ENCODE measurements at regions not wholly inside any gene's neighbourhood (a gene's known extent, or its start where the extent isn't known, plus 50 kb on each side); places are given as distances from the start of the nearest gene placed in this dataset.

DNA sequence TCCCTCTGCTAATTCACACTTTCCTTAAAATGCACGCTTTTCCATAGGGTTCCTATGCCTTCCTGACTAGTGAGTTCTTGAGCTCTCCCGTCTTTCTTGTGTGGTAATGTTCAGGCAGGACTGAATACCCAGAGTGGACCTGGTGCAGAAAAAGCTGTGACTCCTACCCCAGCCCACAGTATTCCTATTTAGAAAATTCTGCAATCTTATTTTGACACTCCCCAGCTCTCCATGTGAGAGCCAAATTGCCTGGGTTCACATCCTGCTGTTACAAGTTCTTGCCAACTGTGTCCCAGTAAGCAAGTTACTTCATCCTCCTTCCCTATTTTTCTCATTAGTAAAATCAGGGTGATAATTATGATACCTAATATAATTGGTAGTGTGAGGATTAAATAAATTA lies 290.8 kb upstream of the SLCO3A1 start:
- DNase-seq: no peak

DNA sequence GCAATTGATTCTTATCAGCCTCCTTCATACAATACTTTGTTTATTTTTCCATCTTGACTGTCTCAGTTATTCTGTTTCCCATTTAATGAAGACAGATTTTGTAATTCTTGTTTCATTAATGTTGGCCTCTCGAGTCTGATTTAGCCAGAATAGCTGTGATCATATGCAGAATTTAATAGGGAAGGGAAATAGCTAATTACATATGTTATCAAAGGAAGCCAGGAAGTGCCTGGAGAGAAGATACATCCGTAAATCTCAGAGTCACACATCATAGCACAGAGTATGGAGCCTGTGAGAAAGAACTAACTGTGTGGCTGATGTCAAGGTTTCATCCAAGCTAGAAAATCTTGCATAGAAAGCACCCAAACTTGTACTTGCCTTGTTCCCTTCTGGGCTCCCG lies 288.9 kb upstream of the SLCO3A1 start:
- DNase-seq: no peak

DNA sequence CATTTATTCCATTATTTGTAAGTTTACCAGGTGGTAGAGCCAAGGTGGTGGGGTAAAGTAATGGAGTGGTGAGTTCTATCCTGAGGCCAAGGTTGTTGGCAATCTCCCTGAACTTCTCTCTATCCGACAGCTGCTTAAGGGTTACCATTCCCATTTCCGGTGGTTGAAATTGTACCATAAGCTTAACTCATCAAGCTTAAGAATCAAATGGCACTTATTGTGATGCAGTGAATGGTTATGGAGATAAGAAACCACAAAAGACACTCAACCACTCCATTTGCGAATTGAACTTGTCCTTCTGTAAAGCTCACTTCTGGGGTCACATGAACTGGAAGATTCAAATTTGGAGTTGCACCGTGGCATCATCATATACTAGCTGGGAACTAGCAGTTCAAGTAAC lies 287.4 kb upstream of the SLCO3A1 start:
- DNase-seq: no peak

DNA sequence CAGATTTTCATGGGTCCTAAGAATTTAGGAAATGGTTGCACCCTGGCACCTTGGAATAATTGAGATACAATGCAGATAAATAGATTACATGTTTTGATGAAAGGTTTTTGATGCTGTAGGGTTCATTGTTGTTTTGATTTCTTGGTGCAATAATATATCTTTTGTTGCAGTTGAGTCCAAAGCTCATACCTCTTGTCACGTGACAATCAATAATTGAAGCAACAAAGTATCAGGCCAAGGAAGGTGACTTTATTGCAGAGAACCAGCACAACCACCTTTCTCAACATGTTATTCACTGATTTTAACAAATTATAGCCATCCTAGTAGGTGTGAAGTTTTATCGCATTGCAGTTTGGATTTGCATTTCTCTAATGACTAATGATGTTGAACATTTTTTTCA lies 285.5 kb upstream of the SLCO3A1 start:
- no peak for DNase-seq

DNA sequence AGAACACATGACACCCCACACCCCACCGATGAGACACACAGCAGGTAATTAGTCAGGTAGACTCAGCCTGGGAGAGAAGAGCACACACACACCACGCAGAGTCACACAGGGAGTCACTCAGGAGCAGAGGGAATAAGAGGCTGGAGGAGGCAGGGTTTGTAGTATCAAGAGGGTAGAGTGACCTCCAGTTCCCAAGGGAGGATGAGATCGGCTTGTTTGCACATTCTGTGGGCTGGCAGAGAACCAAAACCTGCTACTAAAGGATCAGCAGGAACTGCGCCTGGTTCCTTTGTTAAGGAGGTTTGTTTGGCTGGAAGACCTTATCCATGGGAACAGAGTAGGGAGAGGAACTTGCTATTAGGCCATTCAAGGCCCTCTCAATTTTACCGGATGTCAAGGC lies 281.4 kb upstream of the SLCO3A1 start:
- DNase-seq: no peak

DNA sequence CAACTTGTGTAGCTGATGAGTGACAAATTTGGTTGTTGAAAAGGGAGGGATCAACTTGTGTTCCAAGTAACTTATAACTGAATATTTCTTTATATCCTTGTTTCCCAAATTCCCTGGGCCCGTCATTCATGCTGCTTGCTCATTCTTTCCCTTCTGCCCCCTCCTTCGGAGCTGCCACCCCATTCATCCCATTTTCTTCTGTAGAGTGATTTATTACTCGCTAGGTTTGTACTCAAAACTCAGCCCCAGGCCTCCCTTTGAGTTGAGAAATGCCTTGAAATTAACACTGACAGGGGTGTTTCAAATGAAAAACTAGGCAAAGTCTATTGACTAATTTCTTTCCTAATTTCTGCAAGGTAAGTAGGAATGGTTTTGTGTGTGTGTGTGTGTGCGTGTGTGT lies 277.4 kb upstream of the SLCO3A1 start:
- DNase-seq: no peak

DNA sequence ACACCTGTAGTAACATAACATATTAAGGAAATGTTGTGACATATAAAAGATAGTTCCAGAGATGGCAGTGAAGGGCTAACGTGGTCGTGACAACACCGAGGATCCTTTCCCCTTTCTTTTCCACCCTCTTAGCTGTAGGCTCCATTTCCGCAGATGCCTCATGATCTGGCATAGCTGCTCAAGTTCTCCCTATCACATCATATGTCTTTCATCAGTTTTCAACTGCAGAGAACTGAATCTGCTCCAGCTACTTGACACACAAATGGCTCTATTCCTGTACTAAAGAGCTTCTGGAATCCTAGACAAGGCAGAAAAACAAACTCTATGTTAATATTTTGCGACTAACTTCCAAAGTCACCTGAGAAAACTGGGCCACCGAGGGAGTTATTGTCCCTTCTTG lies 275.0 kb upstream of the SLCO3A1 start:
- no peak for DNase-seq

DNA sequence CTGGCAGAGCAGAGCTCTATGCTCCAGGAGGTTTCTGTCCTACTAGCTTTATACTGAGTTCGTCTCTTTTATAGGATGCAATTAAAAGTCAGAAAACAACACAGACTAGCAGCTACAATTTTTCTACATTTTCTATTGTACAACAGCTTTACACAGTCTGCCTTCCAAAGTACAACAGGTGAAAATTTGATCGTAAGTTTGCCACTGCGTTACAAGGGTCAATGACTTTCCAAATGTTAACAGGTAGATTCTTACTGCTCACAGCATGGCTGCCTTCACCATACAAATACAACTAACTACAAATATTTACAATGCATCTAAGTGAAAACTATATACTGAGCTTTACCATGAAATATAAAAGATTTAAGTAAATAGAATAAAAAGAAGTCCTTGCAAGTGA lies 268.6 kb upstream of the SLCO3A1 start:
- DNase-seq: no peak

DNA sequence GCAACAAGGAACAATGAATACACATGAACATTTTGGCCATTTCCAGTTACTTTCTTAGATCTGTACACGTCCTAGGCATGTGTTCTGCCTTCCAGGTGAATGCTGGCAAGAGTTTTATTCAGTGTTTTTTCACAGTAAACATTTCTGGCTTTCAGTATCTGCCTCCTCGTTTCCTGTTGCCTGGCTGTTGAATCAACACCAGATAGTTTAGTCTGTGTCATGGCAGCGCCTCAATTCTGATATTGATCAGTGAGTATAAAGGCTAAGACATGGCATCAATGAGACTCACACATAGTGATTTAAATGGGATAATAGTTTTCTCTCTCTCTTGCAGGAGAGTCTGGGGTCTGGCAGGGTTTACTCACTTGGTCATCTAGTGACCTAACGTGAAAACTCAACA lies 266.9 kb upstream of the SLCO3A1 start:
- no peak for DNase-seq

DNA sequence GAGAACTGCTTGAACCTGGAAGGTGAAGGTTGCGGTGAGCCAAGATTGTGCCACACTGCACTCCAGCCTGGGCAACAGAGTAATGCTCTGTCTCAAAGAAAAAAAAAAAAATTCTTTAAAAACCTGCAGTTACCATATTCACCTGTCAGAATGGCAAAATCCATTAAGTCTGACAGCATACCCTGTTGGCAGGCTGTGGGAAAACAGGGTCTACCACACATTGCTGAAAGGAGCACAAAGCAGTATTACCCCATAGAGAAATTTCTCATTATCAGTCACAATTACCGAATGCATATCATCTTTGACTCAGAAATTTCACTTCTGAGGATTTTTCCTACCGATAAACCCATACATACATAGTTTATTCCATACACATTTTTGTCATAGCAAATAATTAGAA lies 264.1 kb upstream of the SLCO3A1 start:
- DNase-seq: no peak

DNA sequence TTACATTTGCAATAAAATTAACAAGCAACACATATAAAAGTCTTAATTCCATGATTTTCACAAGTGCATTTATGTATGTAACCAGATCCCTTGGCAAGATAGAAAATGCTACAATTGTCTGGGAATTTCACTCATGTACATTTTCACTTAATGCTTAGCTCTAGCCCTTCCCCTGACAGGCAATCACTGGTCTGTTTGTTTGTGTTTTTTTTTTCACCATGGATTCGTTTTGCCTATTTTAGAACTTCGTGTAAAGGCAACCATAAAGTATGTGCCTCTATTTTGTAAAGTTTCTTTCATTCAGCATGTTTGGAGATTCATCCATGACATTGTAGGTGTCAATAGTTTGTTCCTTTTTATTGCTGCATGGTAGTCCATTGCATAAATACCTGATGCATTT lies 260.9 kb upstream of the SLCO3A1 start:
- no peak for DNase-seq

DNA sequence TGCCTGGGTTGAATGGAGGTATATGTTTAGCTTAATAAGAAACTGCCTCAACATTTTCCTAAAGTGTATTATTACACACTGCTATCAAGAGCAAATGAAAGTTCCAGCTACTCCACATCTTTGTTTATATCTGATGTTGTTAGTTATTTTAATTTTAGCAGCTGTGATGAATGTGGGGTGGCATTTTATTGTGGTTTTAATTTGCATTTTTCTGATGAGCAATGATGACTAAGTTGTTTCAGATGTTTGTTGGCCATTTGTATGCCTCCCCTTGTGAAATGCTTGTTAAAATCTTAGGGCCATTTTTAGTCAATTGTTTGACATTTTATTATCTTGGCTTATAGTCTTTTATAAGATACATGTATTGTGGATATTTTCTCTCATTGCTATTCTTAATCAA lies 260.4 kb upstream of the SLCO3A1 start:
- DNase-seq: no peak

DNA sequence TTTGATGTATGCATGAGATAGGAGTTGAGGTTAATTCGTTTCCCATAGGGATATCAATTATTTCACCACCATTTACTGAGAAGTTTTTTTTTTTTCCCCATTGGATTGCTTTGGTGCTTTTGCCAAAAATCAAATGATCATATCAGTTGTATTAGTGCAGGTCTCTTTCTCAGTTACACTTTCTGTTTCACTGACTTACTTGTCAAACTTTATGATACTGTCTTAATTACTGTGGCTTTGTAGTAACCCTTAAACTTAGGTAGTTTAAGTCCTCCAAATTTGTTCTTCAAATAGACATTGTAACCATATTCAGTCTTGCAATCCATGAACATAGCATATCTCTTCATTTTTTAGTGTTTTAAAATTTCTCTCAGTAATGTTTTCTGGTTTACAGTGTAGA lies 259.9 kb upstream of the SLCO3A1 start:
- DNase-seq: no peak

DNA sequence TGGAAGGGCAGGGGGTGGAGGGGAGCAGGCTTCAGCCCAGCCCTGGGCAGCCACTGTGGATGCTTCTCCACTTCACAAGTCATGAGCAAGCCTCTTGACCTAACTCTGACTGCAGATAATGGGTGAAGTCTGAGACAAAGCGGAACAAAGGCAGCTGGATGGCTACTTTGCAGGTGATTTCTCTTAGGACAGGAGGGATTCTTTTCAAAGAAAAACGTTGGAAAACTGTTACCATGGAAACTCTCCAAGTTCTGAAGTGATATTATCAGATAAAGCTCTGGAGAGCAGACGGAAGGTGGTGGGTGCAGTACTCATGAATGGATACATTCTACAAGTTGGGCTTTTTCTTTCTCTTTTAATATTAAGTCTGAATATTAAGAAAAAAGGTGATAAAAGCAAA lies 254.2 kb upstream of the SLCO3A1 start:
- DNase-seq: no peak

DNA sequence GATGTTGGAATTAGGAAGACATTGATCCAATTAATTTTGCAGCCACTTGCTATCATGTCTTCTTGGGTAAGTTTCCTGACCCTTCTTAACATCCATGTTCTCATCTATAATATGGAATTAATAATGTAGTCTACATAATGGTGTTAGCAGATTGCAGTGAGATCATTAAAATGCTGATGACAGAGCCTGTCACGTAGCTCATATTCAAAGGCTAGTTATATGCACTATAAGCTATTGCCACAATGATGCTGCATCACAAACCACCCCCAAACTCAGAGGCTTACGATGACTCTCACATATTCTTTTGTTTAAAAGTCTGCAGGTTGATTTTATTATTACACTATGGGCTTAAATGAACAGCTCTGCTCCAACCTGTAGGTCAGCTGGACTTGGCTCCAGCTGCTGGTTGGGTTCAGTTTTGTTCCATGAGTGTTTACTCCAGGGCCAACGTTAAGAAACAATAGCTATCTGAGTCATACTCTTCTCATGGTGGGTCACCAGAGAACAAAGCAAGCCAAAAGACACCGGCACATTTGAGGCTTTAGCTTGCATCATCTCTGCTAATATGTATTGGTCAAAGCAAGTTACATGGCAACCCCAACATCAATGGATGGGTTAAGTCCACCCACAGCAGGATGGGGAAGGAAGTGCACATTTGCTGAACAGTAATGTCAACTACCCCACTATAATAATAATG lies 250.0 kb upstream of the SLCO3A1 start:
- DNase-seq: no peak

DNA sequence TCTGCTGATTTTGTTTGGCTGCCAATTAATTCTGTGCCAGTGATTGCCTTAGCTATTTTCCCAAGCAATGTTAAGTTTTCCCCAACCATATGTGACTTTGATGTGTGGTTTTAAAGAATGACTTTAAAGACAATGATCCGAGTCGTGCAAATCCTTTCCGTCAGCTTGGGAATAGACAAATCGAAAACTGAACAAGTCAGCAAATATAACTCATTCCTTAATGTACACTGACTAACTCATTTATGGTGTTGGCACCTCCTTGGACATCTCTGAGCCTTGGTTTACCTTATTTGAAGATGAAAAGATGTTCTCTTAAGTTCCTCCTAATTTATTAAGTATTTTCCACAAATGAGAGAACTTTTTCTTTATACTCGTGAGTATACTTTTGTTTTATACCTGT lies 249.4 kb upstream of the SLCO3A1 start:
- no peak for DNase-seq

DNA sequence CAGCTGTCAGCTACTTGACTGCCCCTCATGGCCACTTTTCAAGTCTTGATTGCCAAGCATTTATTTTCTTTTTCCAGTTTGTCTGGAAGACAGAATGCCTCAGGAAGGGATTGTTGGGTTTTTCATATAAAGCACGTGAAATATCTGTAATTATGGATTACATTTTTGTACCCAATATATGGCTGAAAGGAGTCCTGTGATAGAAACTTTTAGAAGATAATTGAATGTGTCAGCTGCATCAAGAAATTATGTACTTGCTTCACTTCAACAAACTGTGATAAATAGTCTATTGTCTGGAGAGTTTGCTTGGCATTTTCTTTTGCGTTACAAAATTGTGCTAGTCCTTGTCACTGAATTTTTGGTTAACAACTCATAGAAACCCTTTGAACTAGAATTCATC lies 247.9 kb upstream of the SLCO3A1 start:
- DNase-seq: no peak

DNA sequence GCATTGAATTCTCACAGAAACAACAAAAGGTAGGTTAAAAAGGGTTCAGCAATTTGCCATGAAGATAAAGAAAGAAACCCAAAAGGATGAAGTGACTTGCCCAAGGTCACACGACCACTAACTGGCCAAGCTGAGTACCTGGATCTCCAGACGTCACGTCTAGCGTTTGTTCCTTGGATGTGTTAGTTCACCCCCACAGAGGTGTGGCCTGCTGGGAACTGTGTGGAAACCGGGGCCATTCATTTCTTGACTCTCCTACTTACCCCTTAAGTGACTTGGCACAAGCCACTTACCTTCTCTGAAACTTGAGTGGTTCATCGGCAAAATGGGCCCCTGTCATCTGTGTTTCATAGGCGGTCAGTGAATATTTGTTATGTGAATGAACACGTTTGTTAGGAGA lies 244.3 kb upstream of the SLCO3A1 start:
- no peak for DNase-seq

DNA sequence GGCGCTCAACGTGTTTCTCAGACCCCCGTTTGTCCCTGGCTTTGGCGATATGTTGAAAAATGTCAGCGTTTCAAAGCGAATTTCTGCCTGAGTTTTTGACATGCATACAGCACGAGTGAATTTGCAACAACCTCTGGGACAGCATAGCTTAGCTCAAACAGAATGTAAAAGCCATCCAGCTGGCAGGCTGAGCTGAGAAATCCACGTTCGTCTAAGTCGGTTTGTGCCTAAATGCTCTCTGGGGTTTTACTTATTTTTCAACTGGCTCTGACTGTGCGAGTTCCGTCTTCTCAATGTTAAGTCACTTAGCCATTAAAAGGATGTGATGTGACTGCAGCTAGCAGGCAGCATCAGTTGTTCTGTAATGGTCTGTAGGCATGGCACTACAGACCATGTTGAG lies 243.5 kb upstream of the SLCO3A1 start:
- no peak for DNase-seq

DNA sequence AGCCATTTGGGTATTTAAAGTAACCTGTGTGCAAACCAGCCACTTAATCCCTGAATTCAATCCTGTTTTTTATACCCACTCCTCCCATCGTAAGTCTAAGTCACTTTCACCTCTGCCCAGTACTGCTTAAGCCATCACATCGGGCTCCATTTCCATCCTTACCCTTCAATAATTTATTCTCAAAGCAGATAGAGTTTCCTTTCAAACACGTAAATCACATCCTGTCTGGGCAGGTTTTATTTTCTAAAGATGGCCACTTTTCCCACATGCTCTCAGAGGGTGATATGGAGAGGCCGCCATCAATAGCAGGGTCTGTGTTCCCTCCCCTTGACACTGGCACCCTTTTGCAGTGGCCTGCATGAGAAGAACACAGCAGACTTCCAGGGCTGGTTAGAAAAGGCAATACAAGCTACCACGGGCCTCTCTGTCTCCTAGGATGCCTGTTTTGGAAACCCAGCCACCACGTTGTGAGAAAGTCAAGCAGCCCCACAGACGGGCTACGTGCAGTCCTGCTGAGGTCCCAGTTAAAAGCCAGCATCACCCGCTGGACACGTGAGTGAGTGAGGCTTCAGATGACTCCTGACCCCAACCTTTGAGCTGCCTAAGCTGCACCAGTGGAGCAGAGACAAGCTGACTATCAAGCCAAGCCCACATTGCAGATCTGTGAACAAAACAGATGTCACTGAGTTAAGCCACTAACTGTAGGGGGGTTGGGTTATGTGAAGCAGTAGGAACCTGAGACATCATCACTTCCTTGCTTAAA lies 241.8 kb upstream of the SLCO3A1 start:
- DNase-seq: no peak

DNA sequence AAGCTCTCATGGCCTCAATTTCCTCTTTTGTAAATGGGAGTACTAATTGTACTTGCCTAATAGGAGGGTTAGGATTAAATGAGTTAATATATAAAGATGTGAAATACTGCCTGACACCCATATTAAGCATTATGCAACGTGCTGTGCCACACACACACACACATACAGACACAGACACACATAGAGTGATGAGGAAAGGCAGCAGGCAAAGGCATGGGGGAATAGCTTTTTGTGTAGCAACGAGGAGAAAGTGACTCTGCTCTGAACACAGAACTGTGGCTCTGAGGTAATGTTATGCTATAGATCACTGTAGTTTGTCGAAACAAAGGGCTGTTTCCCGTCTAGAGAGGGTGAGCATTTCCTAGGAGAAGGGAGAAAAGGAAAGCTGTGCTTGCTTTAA lies 233.3 kb upstream of the SLCO3A1 start:
- DNase-seq: no peak

DNA sequence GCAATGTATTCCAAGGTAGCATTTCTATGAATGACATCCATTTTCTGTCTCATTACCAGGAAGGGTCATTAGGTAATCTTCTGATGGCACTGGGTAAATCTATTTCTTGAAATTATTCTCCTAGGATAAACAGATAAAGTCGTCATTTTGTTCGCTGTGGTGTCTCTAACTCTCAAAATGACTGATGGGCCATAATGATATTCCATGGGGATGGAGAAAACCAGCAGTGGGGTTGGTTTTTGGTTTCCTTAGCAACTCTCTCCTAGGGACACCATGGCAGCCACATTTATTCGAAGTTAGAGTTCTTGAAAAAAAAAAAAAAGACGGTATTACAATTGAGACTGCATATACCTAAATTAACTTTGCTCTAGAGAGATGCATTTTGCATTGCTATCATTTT lies 231.3 kb upstream of the SLCO3A1 start:
- no peak for DNase-seq

DNA sequence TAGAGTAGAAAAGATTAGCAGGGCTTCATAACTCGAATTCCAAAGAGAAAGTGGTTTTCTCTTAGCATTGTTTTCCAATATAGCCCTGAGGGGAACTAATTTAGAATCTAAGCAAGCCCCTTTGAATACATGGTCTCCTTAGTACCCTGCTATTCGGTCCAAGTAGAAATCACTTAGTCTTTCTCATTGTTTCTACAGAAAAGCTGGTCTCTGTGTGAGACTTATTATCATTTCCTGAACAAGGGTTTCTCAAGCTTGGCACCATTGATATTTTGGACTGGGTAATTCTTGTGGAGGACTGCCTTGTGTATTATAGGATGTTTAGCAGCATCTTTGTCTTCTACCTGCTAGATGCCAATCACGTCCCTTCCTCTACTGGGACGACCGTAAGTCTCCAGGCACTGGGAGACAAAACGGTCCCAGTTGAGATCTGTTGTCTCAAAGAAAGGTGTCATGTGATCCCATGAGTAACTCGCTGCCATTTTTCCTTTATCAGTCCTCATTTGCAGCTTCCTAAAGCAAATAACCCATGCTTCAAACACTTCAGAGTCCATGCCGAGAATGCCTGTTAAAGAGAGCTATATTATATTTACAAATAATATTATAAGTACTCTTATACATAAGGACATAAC lies 230.7 kb upstream of the SLCO3A1 start:
- no peak for DNase-seq

DNA sequence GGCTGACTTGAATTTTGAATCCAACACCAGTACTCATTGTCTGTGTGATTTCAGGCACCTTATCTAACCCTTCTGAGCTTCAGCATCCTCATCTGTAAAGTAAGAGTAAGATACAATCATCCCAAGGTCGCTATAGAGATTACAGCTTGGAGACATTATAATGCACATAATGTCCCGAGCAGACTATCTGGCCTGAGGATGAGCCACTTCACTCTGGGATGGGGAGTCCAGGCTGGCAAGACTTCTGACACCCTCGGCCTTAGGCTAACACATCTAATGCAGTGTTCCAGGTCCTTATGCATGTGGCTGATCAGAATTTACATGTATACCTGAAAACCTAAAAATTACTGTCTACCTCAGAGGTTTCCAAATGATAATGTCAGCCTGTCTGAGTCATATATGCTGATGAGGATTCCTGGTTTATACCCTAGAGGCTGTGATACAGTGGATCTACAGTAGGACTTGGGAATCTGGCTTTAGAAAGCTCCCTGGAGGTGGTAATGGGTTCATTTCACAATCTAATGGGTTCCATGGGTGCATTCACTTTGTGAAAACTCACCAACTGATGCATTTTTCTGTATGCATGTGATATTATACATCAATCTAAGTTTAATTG lies 229.0 kb upstream of the SLCO3A1 start:
- DNase-seq: no peak

All from stimulated activated CD8-positive, alpha-beta memory T cell treated with anti-CD3 and anti-CD28 coated beads, Interleukin-4, amount 100 ng/mL, for 48 hours (primary cell).